ENCODE measurements at regions not wholly inside any gene's neighbourhood (a gene's known extent, or its start where the extent isn't known, plus 50 kb on each side); places are given as distances from the start of the nearest gene placed in this dataset.

- H3K4me1 ChIP-seq (ENCODE audit: control insufficient read depth in 1 of 2, insufficient read depth in 2 of 2, low read length in 2 of 2): no peaks in the 10 kb centered on the region
- Mint-ChIP-seq H3K27ac (no peak overlapping the region), H3K27me3 (ENCODE audit: low read depth in 3 of 3) (no peaks in the 10 kb centered on the region), H3K4me3 (no peak overlapping the region), H3K9me3 (peaks cover 0 to 5% (median 2%) of the 10 kb centered on the region in 7 donors), H3K4me1 (no peaks in the 10 kb centered on the region), H3K36me3 (no peaks in the 10 kb centered on the region)
- no peak overlapping the region for H2AFZ ChIP-seq (ENCODE audit: insufficient read depth, low read depth, low read length, poor library complexity, severe bottlenecking)
- no peaks in the 10 kb centered on the region for H3K27me3 ChIP-seq (ENCODE audit: control insufficient read depth in 2 of 2, insufficient read depth in 2 of 2, low read length in 2 of 2)
- no peak overlapping the region for H3K27ac ChIP-seq (ENCODE audit: low read depth in 1 of 2, low read length in 2 of 2)
- TF ChIP-seq, protein P1, sequence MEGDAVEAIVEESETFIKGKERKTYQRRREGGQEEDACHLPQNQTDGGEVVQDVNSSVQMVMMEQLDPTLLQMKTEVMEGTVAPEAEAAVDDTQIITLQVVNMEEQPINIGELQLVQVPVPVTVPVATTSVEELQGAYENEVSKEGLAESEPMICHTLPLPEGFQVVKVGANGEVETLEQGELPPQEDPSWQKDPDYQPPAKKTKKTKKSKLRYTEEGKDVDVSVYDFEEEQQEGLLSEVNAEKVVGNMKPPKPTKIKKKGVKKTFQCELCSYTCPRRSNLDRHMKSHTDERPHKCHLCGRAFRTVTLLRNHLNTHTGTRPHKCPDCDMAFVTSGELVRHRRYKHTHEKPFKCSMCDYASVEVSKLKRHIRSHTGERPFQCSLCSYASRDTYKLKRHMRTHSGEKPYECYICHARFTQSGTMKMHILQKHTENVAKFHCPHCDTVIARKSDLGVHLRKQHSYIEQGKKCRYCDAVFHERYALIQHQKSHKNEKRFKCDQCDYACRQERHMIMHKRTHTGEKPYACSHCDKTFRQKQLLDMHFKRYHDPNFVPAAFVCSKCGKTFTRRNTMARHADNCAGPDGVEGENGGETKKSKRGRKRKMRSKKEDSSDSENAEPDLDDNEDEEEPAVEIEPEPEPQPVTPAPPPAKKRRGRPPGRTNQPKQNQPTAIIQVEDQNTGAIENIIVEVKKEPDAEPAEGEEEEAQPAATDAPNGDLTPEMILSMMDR (IDR thresholded peaks at IDR 0.05): no peak
- no peak for DNase-seq
- no peak overlapping the region for H3K4me3 ChIP-seq (replicated peaks in 1 of 3; ENCODE audit: low read depth in 2 of 3, low read length in 3 of 3)
- no peaks in the 10 kb centered on the region for H4K20me1 ChIP-seq (ENCODE audit: insufficient read depth, low read length)
- H3K36me3 ChIP-seq (replicated peaks in 1 of 2; ENCODE audit: control insufficient read depth in 1 of 2, insufficient read depth in 2 of 2, low read length in 2 of 2): no peaks in the 10 kb centered on the region
- H3K4me2 ChIP-seq (replicated peaks; ENCODE audit: extremely low read depth, low read length, poor library complexity, severe bottlenecking): no peak overlapping the region
- intact Hi-C loops (cut with micrococcal nuclease): no loop called here
- peaks cover 0 to 7% of the 10 kb centered on the region in 2 donors for H3K9me3 ChIP-seq (replicated peaks in 1 of 2; ENCODE audit: control insufficient read depth in 1 of 2, insufficient read depth in 1 of 2, low read length in 2 of 2)
- H3K79me2 ChIP-seq (ENCODE audit: insufficient read depth, low read length): no peaks in the 10 kb centered on the region
- no peak overlapping the region for H3K9ac ChIP-seq (ENCODE audit: insufficient read depth, low read length, poor library complexity, severe bottlenecking)
Measured at GRCh38 chr2:221810650-221811049, 238.5 kb upstream of the EPHA4 start.

GRCh38 chr2:221810245-221810644 lies 238.1 kb upstream of the EPHA4 start:
- no peaks in the 10 kb centered on the region for H3K36me3 ChIP-seq (replicated peaks in 1 of 2; ENCODE audit: control insufficient read depth in 1 of 2, insufficient read depth in 2 of 2, low read length in 2 of 2)
- intact Hi-C loops (cut with micrococcal nuclease): no loop called here
- DNase-seq: no peak
- Mint-ChIP-seq H3K27ac (no peak overlapping the region), H3K4me3 (no peak overlapping the region), H3K9me3 (peaks cover under 1 to 5% (median 3%) of the 10 kb centered on the region in 7 donors), H3K27me3 (ENCODE audit: low read depth in 3 of 3) (no peaks in the 10 kb centered on the region), H3K4me1 (no peaks in the 10 kb centered on the region), H3K36me3 (no peaks in the 10 kb centered on the region)
- H4K20me1 ChIP-seq (ENCODE audit: insufficient read depth, low read length): no peaks in the 10 kb centered on the region
- H3K79me2 ChIP-seq (ENCODE audit: insufficient read depth, low read length): no peaks in the 10 kb centered on the region
- H3K4me1 ChIP-seq (ENCODE audit: control insufficient read depth in 1 of 2, insufficient read depth in 2 of 2, low read length in 2 of 2): no peaks in the 10 kb centered on the region
- WGBS (ENCODE audit: insufficient coverage): no CpG with 5 or more reads among the region's 4 CpGs
- H3K4me2 ChIP-seq (replicated peaks; ENCODE audit: extremely low read depth, low read length, poor library complexity, severe bottlenecking): no peak overlapping the region
- TF ChIP-seq, protein P1 (IDR thresholded peaks at IDR 0.05): no peak
- H3K9me3 ChIP-seq (replicated peaks in 1 of 2; ENCODE audit: control insufficient read depth in 1 of 2, insufficient read depth in 1 of 2, low read length in 2 of 2): peaks cover 0 to 2% of the 10 kb centered on the region in 2 donors
- no peak overlapping the region for H2AFZ ChIP-seq (ENCODE audit: insufficient read depth, low read depth, low read length, poor library complexity, severe bottlenecking)
- H3K9ac ChIP-seq (ENCODE audit: insufficient read depth, low read length, poor library complexity, severe bottlenecking): no peak overlapping the region
- no peak overlapping the region for H3K4me3 ChIP-seq (replicated peaks in 1 of 3; ENCODE audit: low read depth in 2 of 3, low read length in 3 of 3)
- no peaks in the 10 kb centered on the region for H3K27me3 ChIP-seq (ENCODE audit: control insufficient read depth in 2 of 2, insufficient read depth in 2 of 2, low read length in 2 of 2)
- H3K27ac ChIP-seq (ENCODE audit: low read depth in 1 of 2, low read length in 2 of 2): no peak overlapping the region

All from CD14-positive monocyte (primary cell).